ENCODE measurements at regions not wholly inside any gene's neighbourhood (a gene's known extent, or its start where the extent isn't known, plus 50 kb on each side); places are given as distances from the start of the nearest gene placed in this dataset.
A peak's percentile ranks its signal among the peaks of the same experiment; 100 is the strongest.
"Not testable (repeated sequence)": the region's sequence is repeated elsewhere in the genome, so short reads cannot be mapped to it uniquely, and the experiment has no call there.

DNA sequence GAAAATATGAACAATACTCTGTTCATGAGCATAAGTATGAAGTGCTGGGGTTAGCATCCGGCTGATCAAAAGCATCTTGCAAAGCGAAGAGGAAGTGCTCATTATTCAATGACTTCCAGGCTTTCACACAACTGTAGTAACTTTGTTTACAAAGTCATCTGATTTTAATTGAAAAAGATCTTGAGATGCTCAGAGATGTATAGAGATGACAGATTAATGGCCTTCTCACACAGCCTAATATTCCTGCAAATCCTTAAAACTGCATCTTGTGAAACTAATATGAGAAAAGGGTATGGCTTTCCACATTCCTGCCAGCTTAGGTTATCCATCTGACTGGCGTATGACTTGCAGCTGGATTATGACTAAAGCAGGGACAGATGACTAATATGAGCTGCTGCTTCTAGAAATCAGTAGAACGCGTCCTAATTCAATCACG is 125.4 kb downstream of the CASP12 start:
- no peak overlapping the region for H3K4me3 ChIP-seq
- H3K9me3 ChIP-seq, result no peaks in the 10 kb centered on the region
- no peaks in the 10 kb centered on the region for H3K27me3 ChIP-seq
- 22 to 24% methylated on average over 6 of the region's 6 CpGs for WGBS, 2 donors
- intact Hi-C loops (cut with DNase I), result no loop called here
- no peaks in the 10 kb centered on the region for H3K36me3 ChIP-seq
- DNase-seq, result no peak
- TF ChIP-seq, protein P1, sequence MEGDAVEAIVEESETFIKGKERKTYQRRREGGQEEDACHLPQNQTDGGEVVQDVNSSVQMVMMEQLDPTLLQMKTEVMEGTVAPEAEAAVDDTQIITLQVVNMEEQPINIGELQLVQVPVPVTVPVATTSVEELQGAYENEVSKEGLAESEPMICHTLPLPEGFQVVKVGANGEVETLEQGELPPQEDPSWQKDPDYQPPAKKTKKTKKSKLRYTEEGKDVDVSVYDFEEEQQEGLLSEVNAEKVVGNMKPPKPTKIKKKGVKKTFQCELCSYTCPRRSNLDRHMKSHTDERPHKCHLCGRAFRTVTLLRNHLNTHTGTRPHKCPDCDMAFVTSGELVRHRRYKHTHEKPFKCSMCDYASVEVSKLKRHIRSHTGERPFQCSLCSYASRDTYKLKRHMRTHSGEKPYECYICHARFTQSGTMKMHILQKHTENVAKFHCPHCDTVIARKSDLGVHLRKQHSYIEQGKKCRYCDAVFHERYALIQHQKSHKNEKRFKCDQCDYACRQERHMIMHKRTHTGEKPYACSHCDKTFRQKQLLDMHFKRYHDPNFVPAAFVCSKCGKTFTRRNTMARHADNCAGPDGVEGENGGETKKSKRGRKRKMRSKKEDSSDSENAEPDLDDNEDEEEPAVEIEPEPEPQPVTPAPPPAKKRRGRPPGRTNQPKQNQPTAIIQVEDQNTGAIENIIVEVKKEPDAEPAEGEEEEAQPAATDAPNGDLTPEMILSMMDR (IDR thresholded peaks at IDR 0.05), result no peak
- TF ChIP-seq POLR2A (IDR thresholded peaks at IDR 0.05), result no peak
- H3K27ac ChIP-seq, result peak overlapping the region in 3 of 4 donors; percentile 74 to 79 (median 75)
- peaks cover 0 to 25% (median 0%) of the 10 kb centered on the region in 3 donors for H3K4me1 ChIP-seq

DNA sequence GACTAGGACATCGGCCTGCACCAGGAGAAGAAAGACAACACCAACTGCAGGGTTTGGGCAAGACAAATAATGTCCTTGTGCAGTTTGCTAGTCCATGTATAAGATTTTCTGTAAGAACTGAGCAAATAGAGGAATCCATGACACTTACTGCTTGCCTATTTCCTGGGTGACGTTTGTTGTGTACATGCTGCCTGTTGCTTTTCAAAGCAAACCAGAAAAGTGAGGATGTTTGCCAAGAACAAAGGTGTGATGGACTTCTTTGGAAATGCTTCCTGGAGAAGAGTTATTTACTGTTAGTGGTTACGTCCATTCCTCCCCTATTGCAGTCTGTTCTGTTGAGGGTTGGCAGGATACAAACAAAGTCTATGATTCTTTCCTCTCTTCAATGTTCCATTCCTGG is 126.5 kb downstream of the CASP12 start:
- Histone ChIP-seq H3K4me3 (no peak overlapping the region), H3K36me3 (no peaks in the 10 kb centered on the region), H3K4me1 (peaks cover 0 to 25% (median 0%) of the 10 kb centered on the region in 3 donors), H3K9me3 (no peaks in the 10 kb centered on the region), H3K27ac (peak overlapping the region; percentile 28 to 79 (median 74)), H3K27me3 (no peaks in the 10 kb centered on the region)
- intact Hi-C loops (cut with DNase I), result no loop called here
- no peak for DNase-seq
- WGBS, 2 donors, result 57 to 81% methylated on average over 3 of the region's 3 CpGs
- TF ChIP-seq POLR2A (IDR thresholded peaks at IDR 0.05), result no peak
- TF ChIP-seq, protein P1 (IDR thresholded peaks at IDR 0.05), result no peak

DNA sequence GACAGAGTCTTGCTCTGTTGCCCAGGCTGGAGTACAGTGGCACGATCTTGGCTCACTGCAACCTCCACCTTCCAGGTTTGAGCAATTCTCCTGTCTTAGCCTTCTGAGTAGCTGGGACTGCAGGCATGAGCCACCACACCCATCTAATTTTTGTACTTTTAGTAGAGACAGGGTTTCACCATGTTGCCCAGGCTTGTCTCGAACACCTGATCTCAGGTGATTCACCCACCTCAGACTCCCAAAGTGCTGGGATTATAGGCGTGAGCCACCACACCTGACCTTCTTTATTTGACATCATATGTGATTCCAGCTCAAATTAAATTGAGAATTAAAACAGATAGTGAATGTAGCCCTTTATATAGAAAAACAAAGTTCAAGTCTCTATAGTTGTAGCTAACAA is 127.2 kb downstream of the CASP12 start:
- H3K27me3 ChIP-seq; H3K4me3 ChIP-seq; H3K36me3 ChIP-seq; DNase-seq; intact Hi-C loops (cut with DNase I); H3K9me3 ChIP-seq: not testable (repeated sequence)
- WGBS, 2 donors, result 53 to 58% methylated on average over 3 of the region's 3 CpGs
- Histone ChIP-seq H3K27ac (peak overlapping the region; percentile 28 to 79 (median 74)), H3K4me1 (peaks cover 0 to 25% (median 0%) of the 10 kb centered on the region in 3 donors)

DNA sequence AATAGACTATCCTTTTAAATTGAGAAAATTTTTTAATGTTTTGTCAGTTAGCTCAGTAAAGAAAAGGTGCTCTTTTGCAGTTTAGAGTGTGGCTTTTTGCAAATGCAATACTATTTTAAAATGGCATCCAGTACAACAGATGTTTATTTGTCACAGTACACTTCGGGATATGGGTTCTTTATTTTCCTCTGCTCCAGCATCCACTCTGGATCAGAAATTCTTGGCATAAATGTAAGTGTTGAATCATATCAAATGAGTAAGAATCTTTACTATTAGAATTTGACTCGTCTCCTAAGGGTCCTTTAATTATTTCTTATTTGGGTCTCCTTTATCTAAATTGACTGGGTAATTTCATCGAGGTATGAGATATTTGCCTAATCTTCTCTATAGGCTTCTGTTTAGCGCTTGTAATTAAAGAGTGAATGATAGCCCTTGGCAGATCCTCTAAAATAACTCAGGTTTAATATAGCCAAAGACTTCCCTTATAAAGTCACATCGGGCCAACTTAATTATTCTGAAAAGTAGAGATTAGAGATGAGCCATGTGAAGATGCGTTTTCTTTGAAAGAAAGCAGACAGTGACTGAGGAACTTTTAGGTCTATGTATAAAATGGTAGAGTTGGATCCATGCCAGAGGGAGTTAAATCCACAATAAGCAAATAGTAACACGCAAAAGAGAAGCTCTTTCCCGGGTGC is 132.7 kb downstream of the CASP12 start:
- 67 to 72% methylated on average over 8 of the region's 8 CpGs for WGBS, 2 donors
- no peak overlapping the region for H3K4me3 ChIP-seq
- no peak for DNase-seq

DNA sequence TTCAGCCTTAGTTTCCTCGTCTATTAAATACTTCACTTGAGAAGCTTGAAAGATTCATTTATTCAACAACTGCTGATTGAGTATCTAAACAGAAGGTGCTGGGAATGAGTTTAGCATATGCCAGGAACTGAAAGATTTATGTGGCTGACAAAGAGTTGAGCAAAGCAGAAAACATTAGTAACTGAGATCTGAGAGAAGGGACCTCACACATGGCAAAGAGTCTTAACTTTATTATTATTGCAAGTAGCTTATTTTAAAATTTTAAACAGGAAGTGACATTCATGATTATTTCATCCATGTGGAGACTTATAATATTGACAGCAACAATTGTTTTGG is 133.6 kb downstream of the CASP12 start:
- intact Hi-C loops (cut with DNase I), result no loop called here

More for the DNA sequence above, 132.7 kb downstream of the CASP12 start:
- intact Hi-C loops (cut with DNase I), result no loop called here
- TF ChIP-seq POLR2A (IDR thresholded peaks at IDR 0.05), result no peak
- TF ChIP-seq, protein P1 (IDR thresholded peaks at IDR 0.05), result no peak
- Histone ChIP-seq H3K27me3 (no peaks in the 10 kb centered on the region), H3K4me1 (no peaks in the 10 kb centered on the region), H3K27ac (no peak overlapping the region), H3K36me3 (no peaks in the 10 kb centered on the region), H3K9me3 (no peaks in the 10 kb centered on the region)

More for the DNA sequence above, 133.6 kb downstream of the CASP12 start:
- Histone ChIP-seq H3K27me3 (no peaks in the 10 kb centered on the region), H3K4me3 (no peak overlapping the region), H3K27ac (no peak overlapping the region), H3K9me3 (peaks cover 0 to 5% (median 0%) of the 10 kb centered on the region in 3 donors), H3K4me1 (no peaks in the 10 kb centered on the region), H3K36me3 (no peaks in the 10 kb centered on the region)
- WGBS, 2 donors, result 56 to 80% methylated on average over 1 of the region's 1 CpG
- TF ChIP-seq, protein P1 (IDR thresholded peaks at IDR 0.05), result no peak
- TF ChIP-seq POLR2A (IDR thresholded peaks at IDR 0.05), result no peak
- DNase-seq, result no peak
